Adipocyte (in vitro differentiated cells): ENCODE measurements at regions not wholly inside any gene's neighbourhood (a gene's known extent, or its start where the extent isn't known, plus 50 kb on each side); places are given as distances from the start of the nearest gene placed in this dataset.

ENCODE experiments used
- DNase-seq: peaks from one replicate; pipeline ENCODE4 v3.0.0-alpha.2; 2015; ENCODE audit warnings: low read depth
- H3K27me3 ChIP-seq: replicated peaks from 2 replicates; pipeline ENCODE4 v1.7.0; 2013; ENCODE audit warnings: mild to moderate bottlenecking, low read length, moderate library complexity; ENCODE audit not compliant: control insufficient read depth, insufficient read depth
- H3K36me3 ChIP-seq: 2 replicates; pipeline ENCODE4 v1.7.0; 2013; ENCODE audit warnings: low read length, mild to moderate bottlenecking, moderate library complexity; ENCODE audit not compliant: control insufficient read depth, insufficient read depth, severe bottlenecking
- H3K4me1 ChIP-seq: 2 replicates; pipeline ENCODE4 v1.7.0; 2013; ENCODE audit warnings: mild to moderate bottlenecking, low read length, moderate library complexity; ENCODE audit not compliant: control insufficient read depth, insufficient read depth
- H3K4me3 ChIP-seq: 2 replicates; pipeline ENCODE4 v1.7.0; 2013; ENCODE audit warnings: mild to moderate bottlenecking, low read length, moderate library complexity
- H3K9ac ChIP-seq: 2 replicates; pipeline ENCODE4 v1.7.0; 2013; ENCODE audit warnings: mild to moderate bottlenecking, low read length, moderate library complexity
- H3K9me3 ChIP-seq: 2 replicates; pipeline ENCODE4 v1.7.0; 2013; ENCODE audit warnings: mild to moderate bottlenecking, low read length, moderate library complexity; ENCODE audit not compliant: control insufficient read depth

GRCh38 chr5:3218916-3219650 lies 376.5 kb upstream of the IRX1 start:
- Histone ChIP-seq H3K36me3 (no peaks in the 10 kb centered on the region), H3K9ac (no peak overlapping the region), H3K4me3 (no peak overlapping the region), H3K27me3 (no peaks in the 10 kb centered on the region), H3K4me1 (no peaks in the 10 kb centered on the region), H3K9me3 (no peaks in the 10 kb centered on the region)
- DNase-seq = no peak

- Histone ChIP-seq H3K27me3 (no peaks in the 10 kb centered on the region), H3K4me3 (no peak overlapping the region), H3K9ac (no peak overlapping the region), H3K4me1 (no peaks in the 10 kb centered on the region), H3K9me3 (no peaks in the 10 kb centered on the region), H3K36me3 (no peaks in the 10 kb centered on the region)
- DNase-seq = no peak
Measured at GRCh38 chr5:3217771-3218495, 377.7 kb upstream of the IRX1 start.

DNA sequence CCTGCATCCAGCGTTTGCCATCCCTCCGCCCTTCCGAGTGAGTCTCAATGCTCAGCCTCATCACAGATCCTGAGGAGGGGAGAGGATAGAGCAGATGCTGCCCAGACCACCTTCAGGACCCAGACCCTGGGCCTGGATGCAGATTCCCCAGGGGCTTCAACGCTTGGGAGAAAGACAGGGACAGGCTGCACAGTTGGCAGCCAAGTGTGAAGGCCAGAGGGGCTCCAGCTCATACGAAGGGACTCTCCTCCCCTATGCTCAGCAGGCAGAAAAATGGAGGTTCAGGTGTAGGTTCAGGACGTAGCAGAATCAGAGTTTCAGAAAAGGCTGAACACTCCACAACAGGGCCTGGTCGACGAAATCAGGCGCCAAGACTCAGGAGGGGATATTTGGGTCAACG lies 378.5 kb upstream of the IRX1 start:
- no peaks in the 10 kb centered on the region for H3K9me3 ChIP-seq
- DNase-seq = no peak
- H3K9ac ChIP-seq = no peak overlapping the region
- no peaks in the 10 kb centered on the region for H3K4me1 ChIP-seq
- H3K36me3 ChIP-seq = no peaks in the 10 kb centered on the region
- H3K4me3 ChIP-seq = no peak overlapping the region
- H3K27me3 ChIP-seq = no peaks in the 10 kb centered on the region

DNA sequence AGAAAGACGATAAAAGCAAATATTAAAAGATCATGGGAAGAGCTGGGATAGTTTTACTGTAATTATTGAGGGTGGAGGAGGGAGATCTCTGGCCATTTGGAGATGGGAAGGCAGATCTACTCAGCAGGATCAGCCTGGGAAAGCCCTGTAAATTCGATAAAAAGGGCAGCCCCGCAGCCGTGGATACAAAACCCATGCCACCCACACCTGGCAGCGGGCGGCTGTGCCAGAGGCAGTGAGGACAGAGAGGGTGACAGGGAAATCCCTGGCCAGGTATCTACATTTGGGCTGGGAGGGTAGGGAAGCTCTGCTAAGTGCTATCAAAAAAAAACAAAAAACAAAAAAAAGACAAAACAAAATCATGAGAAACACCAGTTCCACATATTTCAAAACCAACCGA lies 379.2 kb upstream of the IRX1 start:
- Histone ChIP-seq H3K9me3 (no peaks in the 10 kb centered on the region), H3K36me3 (no peaks in the 10 kb centered on the region), H3K4me3 (no peak overlapping the region), H3K4me1 (no peaks in the 10 kb centered on the region), H3K9ac (no peak overlapping the region), H3K27me3 (no peaks in the 10 kb centered on the region)
- no peak for DNase-seq

- no peak overlapping the region for H3K4me3 ChIP-seq
- H3K27me3 ChIP-seq = no peaks in the 10 kb centered on the region
- no peaks in the 10 kb centered on the region for H3K36me3 ChIP-seq
- H3K9ac ChIP-seq = no peak overlapping the region
- DNase-seq = no peak
- no peaks in the 10 kb centered on the region for H3K9me3 ChIP-seq
- no peaks in the 10 kb centered on the region for H3K4me1 ChIP-seq
Measured at GRCh38 chr5:3214838-3215374, 380.7 kb upstream of the IRX1 start.

GRCh38 chr5:3214396-3214795 lies 381.2 kb upstream of the IRX1 start:
- no peak overlapping the region for H3K4me3 ChIP-seq
- H3K9ac ChIP-seq = no peak overlapping the region
- no peak for DNase-seq
- H3K36me3 ChIP-seq = no peaks in the 10 kb centered on the region
- no peaks in the 10 kb centered on the region for H3K27me3 ChIP-seq
- no peaks in the 10 kb centered on the region for H3K9me3 ChIP-seq
- H3K4me1 ChIP-seq = no peaks in the 10 kb centered on the region

DNA sequence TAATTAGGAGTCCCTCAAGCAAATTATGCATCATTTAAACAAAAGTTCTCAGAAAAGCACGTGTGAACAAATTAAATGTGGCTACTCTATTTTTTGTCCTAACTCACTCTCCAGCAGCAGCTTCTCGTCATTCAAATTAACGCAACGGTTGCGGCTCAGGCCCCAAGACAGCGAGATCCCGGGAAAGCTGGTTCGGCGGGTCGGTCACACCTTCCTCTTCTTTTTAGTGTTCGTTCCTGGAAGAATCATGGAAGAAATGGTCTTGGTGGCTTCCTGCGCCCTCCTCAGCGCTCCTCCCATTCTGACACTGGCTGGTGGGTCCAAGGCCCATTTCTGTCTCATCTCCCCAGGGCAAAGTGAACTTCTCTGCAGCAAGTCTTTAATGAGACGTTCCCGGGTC lies 382.8 kb upstream of the IRX1 start:
- DNase-seq = no peak
- Histone ChIP-seq H3K9ac (no peak overlapping the region), H3K27me3 (no peaks in the 10 kb centered on the region), H3K4me3 (no peak overlapping the region), H3K4me1 (no peaks in the 10 kb centered on the region), H3K9me3 (no peaks in the 10 kb centered on the region), H3K36me3 (no peaks in the 10 kb centered on the region)

GRCh38 chr5:3210531-3210930 lies 385.1 kb upstream of the IRX1 start:
- Histone ChIP-seq H3K9me3 (peaks cover 4% of the 10 kb centered on the region), H3K27me3 (no peaks in the 10 kb centered on the region), H3K4me3 (no peak overlapping the region), H3K9ac (no peak overlapping the region), H3K36me3 (no peaks in the 10 kb centered on the region), H3K4me1 (no peaks in the 10 kb centered on the region)
- DNase-seq = no peak

DNA sequence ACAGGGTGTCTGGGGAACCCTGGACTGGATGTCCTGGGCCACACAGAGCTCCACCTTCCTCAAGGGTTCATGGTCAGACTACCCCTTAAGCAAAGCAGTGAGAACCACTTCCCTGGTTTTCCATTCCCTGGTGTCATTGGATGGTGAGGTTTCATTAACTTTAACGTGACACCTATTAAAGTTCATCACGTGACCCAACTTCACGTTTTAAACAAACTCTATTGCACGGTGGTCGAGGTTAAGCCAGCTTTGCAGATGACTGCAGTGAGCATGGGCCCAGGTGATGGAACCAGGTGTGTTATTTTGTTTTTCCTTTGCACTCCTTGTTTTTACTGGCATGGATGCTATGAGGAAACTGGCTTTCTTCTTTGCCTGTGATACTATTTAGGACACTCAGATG lies 385.7 kb upstream of the IRX1 start:
- Histone ChIP-seq H3K9ac (no peak overlapping the region), H3K36me3 (no peaks in the 10 kb centered on the region), H3K27me3 (no peaks in the 10 kb centered on the region), H3K9me3 (peaks cover 4% of the 10 kb centered on the region), H3K4me3 (no peak overlapping the region), H3K4me1 (no peaks in the 10 kb centered on the region)
- DNase-seq = no peak

DNA sequence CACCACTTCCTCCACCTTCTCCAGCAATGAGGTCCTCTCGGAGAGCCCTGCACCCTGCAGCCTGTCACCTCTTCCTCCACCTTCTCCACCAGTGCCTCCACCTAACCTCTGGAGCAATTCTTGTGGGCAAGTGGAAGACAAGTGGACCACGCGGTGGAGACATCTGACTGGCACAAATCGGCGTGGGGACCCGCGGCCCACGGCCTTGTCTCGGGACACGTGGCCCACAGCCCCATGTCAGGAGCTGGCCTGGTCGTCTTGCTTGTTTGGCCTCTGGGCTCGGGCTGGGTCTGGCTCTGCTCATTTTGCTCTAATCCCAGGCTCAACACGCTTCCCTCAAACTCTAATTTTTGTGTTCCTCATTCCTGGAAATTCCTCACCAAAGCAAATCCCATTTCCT lies 393.1 kb upstream of the IRX1 start:
- Histone ChIP-seq H3K9me3 (peaks cover 4% of the 10 kb centered on the region), H3K27me3 (peaks cover 12% of the 10 kb centered on the region), H3K4me1 (no peaks in the 10 kb centered on the region), H3K9ac (no peak overlapping the region), H3K4me3 (no peak overlapping the region), H3K36me3 (no peaks in the 10 kb centered on the region)
- DNase-seq = no peak

DNA sequence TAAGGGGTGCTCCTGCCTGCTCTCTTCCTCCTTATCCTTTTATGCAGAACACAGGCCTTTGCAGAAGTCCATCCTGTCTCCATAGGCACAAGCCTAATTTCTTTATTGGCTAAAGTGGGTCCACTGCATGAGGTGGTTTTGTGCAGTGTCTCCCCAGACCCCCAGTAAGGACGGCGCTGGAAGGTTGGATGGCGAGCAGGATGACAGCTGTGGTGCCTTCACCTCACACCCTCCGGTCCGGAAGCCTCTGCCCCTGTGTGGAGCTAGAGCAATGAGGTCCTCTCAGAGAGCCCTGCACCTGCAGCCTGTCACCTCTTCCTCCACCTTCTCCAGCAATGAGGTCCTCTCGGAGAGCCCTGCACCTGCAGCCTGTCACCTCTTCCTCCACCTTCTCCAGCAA lies 393.7 kb upstream of the IRX1 start:
- H3K9ac ChIP-seq = no peak overlapping the region
- H3K4me3 ChIP-seq = no peak overlapping the region
- DNase-seq = no peak
- H3K9me3 ChIP-seq = no peaks in the 10 kb centered on the region
- no peaks in the 10 kb centered on the region for H3K36me3 ChIP-seq
- H3K4me1 ChIP-seq = no peaks in the 10 kb centered on the region
- peaks cover 16% of the 10 kb centered on the region for H3K27me3 ChIP-seq
